DMS153 treated with DMSO at 0.1 percent for 48 hours (cell line): ENCODE measurements at regions not wholly inside any gene's neighbourhood (a gene's known extent, or its start where the extent isn't known, plus 50 kb on each side); places are given as distances from the start of the nearest gene placed in this dataset.

Experiments
- DNase-seq: peaks from one replicate; lab custom pipeline; 2025; ENCODE audit not compliant: unreplicated experiment; lab: John Stamatoyannopoulos, UW

DNA sequence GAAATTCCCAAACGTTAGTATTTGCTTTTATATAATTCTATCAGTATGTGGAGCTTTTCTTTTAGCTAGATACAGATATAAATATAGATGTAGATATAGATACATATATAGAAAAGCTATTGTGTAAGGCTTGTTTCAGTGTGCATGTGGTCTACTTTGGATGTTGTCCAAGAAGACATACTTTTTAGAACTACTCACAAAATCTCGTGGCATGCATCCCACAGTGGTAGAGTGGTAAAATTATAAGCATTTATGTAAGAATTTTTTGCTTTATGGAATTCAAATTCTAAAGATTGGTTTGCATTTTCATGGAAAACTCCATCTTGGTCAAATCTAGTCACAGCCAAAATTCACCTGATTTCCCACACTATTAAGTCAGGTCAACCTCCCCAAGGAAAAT, 880.4 kb downstream of the EFNB2 start:
- DNase-seq = no peak

DNA sequence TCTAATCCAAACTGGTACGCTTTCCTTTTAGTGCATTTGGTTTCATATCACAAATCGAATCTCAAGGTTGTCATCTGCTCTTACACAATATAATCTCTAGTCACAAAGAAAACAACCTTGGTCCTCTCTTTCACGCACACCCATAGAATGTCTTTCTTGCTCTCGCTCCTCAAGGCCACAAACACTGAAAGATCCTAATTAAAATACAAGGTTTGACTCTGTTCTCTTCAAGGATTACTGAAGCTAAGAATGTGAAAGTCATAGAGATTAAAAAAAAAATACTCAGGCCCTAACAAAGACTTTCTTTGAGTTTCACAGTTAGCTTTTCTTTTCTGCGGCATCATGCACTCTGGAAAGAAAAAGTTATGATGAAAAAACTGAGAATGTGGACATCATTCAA, 891.5 kb downstream of the EFNB2 start:
- no peak for DNase-seq

DNA sequence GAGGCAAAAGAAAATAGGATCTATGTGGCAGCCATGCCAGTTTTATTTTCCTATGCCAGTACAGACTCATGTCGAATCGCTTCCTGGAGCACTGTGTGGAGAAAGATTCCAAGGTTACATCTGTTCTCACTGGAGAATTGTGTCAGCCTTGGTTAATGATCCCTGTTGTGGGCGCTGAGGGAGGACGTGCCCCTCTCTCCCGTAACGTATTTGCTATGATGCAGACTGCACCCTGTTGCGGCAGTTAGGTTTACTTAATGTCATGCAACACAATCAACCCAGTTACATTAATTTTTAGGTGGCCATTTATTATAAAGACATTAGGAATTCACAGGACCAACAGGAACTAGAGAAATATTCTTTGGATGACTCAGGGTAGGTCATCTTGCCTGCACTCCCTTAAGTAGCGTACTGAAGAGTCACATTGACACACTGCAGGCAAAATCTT, 892.9 kb downstream of the EFNB2 start:
- no peak for DNase-seq

DNA sequence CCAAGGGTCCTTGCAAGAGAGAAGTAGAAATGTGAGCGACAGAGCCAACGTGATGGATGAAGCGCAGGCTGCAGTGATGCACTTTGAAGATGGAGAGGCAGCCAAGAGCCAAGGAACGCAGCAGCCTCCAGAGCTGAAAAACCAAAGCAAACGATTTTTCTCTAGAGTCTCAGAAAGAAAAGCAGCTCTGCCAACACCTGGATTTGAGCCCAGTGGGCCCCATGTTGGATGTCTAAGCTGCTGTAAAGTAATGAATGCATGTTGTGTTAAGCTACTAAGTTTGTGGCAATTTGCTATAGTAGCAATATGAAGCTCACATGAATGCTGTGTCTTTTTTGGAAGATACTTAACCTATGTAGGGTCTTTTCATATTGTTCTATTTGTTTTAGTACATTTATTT, 894.3 kb downstream of the EFNB2 start:
- no peak for DNase-seq

DNA sequence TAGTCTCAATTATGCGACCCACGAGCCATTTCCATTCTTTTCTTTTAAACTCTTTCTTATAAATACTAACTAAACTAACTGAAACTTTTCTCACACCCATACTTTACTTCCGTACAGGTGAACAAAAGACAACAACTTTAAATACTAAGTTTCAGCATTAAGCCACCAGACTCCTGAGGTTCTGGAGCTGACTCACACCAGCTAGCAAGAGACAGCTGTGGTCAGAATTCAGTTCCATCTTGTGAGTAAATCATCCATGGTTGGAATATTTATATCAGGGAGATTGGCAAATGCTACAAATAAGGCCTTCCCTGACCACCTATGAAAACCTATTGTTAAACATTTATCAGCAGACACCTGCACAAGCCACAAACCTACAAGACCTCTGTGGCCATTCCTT, 897.0 kb downstream of the EFNB2 start:
- no peak for DNase-seq

DNA sequence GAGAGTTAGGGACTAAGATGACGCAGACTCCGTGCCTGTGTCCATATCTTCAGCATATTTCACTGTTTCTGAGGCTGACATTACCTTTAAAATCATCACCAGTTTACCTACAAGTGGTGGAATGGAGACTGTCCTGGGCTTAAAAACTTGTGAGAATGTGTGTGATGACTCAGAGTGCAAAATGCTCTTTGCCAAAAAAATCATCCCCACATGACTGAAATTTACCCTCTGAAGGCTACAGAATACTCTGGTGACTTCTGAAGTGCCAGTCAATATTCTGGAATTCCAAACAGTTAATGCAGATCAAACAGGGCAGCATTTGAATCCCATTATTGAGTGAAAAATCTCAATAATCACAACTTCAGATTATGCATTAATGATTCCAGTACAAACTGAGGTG, 901.4 kb downstream of the EFNB2 start:
- no peak for DNase-seq

DNA sequence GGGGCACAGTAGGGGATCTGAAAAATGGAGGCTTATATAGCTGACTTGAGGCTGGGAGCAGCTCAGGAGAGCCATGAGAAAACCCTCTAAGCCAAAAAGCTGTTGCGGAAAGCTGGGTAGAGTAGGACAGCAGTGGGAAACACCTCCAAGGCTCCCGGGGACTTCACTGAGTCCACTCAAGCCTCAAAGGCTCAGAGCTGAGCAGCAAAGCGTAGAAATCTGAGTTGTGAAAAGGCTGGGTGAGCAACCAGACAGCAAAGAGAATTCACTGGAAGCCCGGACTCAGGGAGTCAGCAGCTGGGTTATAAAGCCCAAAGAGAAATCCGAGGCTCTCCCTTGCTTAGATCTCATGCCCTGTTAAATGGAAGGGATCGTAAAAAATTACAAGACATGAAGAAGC, 905.0 kb downstream of the EFNB2 start:
- DNase-seq = no peak

DNA sequence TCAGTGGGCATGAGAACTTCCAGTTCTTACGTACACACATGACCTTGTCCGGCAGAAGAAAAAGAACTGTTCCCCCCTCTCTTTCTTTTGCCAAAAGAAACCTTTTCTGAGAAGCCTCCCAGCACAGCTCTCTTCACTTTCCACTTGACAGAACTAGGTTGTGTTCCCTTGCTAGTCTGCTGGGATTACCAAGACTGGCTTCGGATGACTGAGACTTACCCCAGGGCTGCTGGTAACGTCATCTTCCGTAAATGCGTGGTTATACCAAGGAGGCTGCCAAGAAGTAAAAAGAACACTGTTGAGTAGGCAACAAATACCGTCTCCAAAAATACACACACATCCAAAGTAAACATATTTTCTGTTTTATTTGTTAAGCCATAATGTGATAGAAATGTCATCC, 908.2 kb downstream of the EFNB2 start:
- DNase-seq = no peak

DNA sequence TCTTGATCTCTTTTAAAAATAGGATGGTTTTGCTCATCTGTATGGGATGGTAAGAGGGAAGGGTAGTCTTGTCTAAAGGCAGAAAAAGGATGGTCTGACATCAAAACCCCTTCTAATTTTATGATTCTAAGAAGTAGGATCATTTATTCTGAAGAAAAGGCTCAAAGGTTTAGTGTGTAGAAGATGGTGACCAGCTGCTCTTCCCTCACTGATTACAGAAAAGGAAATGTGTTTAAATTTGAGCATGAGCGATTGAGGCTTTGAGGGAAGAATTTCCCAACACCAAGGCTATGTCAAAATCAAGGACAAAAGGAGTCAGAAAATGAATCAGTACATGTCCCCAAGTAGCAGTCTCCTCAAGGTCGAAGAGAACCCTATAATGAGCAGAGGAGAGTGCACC, 909.8 kb downstream of the EFNB2 start:
- no peak for DNase-seq

DNA sequence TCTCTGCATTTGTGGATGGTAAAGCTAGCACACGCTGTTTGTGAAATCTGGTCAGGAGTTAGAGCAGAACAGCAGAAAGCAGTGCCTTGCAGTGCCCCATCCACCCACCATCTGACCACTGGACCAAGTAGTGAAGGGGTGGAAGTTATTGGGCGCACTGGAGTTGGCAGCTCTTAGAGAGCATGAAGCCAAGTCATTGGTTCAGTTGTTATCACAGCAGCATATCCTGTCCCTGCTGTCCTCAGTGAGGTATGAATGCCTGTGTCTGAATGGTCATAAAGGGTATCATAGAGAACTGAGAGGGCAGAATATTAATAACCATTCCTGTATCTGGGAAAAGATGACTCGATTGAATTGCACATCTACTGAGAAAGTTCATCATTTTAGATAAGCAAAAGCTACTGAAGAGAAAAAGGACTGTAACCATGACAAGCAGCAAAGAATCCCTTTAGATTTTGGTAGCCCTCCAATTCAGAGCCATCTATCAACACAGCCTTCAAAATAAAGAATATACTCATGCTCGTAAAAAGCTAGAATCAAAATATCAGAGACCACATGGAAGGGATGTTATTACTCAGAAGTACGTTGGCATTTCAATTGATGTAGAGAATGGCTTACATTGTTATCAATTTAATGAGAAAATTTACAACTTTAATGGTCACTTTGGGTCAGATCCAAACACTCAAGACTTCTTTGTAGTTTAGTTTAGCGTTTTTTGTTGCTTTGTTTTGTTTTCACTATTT, 919.0 kb downstream of the EFNB2 start:
- DNase-seq = no peak

DNA sequence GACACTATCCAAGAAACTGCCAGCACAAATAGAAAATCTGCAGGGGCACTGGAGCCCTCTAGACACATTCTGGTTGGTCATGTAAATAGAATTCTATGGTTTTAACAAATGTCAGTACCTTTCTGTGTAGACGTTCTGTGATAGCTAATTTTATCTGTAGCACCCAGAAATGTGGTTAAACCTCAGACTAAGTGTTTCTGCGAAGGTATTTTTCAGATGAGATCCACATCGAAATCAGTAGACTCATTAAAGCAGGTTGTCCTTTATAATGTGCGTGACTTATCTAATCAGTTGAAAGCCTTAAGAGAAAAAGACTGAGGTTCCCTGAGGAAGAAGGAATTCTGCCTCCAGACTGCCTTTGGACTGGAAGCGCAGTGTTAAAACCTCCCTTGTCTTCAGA, 922.9 kb downstream of the EFNB2 start:
- DNase-seq = no peak

DNA sequence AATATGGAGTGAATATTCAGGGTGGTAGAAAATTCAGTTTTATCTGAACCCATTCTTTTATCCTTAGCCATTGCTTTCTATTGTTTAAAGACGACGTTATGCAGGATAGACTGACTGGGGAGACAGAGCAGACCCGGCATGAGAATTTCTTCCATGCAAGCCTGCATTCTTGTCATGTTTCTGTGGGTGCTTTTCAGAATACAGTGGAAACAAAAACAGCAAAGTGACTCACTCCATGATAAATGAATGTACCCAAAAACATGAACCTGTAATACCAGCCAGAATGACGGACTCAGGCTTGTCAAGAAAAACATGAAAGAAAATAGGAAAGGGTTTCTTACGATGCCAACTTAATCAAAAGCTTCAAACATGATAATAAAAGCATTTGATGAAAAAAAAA, 924.0 kb downstream of the EFNB2 start:
- no peak for DNase-seq

DNA sequence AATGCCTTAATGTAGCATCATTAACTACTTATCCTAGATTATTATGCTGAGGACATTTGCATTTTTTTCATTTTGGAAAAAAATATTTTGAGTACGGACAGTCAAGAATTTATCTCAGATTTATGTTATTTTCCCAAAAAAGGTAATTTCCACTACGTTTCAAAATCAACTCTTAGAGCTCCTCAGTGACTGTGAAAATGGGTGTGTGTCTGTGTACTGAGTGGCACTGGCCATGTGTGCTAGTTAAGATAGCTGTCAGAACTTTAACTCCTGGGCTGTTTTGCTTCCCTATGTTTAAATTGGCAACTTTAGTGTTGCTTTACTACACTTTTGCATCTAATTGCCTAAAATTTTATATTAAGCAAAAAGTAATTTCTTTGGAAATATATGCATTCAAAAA, 927.4 kb downstream of the EFNB2 start:
- DNase-seq = no peak

DNA sequence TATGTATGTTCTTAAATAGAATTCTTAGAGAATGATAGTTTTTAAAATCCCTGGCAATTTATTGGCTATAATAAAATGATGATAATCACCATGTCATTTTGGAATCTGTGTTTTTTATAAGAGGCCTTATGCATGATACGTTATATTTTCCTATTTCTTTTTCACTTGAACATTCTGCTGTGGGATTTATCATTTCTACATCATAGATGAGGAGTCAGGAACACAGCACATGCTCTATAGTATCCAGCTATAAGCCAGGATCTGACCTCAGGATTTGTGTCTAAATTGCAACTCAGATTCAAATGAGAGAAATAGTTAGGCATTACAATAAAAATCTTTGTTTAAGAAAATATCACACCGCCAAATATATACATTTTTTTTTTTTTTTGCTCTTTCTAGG, 928.0 kb downstream of the EFNB2 start:
- no peak for DNase-seq

DNA sequence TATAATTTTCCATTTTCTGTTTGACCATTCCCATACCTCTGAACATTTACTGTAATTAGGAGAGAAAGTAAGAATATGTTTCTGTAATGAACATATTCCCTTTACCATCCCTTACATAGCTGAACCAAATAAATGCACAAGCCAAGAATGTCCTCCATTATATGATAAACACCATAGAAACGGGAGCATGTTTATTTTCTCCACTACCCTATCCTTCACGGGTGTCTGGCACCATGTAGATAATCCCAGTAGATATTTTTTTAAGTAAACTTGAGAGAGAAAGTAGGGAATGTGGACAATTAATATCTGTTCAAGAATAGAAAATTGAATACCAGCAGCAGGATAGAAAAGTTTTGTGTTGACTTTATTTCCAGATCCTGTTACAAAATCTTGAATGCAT, 928.4 kb downstream of the EFNB2 start:
- DNase-seq = no peak

DNA sequence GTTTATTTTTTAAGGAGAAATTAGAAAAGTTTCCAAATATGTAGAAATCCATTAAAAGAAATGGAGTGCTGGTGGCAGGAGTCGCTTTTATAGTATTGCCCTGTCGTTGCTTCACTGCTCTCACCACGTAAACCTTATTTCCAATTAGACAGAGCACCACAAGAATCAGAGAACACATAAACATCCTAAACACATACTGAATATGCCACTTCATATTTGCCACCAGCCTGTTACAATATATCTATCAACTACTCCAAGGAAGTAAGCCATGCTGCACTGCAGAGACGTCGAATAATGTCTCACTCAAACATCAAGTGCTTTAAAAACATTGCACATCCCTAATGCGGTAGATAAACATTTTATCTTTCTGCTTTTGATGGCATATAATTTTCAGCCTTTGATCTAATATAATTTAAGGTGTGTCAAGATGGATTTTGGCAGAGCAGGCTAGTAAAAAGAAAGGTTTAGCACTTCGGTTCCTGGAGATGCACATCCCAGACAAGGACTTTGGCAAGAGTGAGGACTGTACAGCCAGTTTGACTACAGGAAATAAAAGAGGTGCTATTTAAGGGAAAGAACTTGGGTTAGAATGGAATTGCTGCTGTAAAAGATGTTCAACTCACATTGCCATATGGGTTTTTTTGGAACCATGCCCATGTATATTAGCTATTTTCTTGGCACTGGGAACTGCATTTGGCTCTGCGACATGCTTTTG, 932.3 kb downstream of the EFNB2 start:
- peak; percentile 44 for DNase-seq

DNA sequence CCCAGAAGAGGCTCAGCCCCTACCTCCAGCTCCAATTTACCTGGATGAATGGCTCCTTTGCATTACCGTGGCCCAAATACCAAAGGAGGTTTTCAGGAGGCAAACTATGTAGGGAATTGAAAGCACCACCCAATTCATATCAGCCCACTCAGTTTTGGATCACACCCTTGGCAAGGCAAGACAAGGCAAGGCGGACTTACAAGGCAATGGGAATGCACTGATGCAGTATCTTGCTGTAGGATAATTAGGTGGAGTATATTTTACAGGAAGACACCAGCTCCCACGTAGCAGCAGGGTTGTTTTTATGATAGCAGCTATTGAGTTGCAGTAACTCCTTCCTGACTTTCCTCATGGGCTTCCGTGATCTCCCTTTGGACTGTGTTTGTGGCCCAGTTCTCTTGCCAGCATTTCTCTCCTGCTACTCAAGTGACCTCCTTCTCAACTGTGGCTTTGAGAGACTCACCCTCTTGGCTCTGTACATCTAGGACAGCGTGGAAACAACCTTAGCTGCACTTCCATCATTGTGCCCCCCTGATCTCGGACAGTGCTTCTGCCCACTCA, 935.9 kb downstream of the EFNB2 start:
- no peak for DNase-seq

DNA sequence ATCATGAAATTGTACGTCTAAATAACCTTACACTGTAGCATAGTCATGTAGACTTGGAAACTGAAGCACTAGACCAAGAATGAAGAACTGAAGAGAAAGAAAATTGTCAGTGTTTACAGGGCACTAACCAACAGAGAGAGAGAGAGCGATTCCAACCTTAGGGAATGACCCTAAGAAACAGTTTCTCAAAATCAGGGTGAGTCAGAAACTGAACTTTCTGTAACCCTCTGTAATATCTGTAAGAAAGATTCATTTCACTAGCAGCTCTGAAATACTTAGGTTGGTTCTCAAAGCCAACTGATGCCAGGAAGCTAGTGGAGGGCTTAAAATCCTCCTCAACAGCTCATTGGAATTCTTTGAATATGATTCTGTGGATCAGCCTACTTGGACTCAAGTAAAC, 936.9 kb downstream of the EFNB2 start:
- DNase-seq = no peak

DNA sequence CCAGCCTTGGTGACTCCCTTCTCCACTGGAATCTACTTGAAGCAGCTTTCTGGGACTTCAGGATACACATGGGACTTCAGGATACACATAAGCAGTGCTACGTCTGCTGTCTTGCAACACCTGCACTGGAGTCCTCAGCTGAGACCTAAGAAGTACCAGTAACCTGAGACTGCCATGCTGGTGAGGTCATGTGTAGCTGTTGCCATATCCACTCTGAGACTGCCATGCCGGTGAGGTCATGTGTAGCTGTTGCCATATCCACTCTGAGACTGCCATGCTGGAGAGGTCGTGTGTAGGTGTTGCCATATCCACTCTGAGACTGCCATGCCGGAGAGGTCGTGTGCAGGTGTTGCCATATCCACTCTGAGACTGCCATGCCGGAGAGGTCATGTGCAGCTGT, 937.9 kb downstream of the EFNB2 start:
- no peak for DNase-seq

DNA sequence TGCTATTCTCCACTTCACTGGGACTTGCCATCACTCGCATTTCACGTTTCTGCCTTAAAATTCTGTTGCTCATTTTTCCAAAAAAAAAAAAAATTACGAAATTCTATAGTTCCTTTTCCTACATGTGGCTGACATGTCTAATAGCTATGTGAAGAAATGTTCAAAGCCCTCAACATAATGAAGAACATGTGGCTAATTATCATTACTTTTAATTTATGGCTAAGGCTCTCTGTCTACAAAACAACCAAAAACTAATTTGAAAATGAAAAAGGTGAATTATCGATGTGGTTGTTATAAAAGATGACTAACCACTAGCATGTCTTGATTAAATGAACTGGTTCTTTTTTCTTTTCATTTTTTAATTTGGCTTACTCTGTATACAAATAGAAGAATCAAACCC, 940.0 kb downstream of the EFNB2 start:
- DNase-seq = no peak

DNA sequence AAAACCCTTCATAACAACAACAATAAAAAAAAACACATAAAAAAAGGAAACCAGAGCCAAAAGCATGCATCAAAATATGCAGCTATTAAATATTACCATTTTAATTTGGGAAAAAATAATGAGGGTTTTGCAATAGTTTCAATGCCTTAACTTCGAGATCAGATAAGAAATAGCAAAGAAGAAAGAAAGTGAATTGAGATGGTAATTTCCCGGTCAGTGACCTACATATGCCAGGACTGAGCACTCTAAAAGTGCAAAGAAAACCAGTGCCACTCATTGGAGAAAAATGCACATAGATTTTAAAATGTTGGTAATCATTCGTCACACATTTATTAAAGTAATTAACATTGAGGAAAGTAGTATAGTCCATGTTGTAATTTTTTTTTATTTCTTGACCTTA, 944.2 kb downstream of the EFNB2 start:
- no peak for DNase-seq

DNA sequence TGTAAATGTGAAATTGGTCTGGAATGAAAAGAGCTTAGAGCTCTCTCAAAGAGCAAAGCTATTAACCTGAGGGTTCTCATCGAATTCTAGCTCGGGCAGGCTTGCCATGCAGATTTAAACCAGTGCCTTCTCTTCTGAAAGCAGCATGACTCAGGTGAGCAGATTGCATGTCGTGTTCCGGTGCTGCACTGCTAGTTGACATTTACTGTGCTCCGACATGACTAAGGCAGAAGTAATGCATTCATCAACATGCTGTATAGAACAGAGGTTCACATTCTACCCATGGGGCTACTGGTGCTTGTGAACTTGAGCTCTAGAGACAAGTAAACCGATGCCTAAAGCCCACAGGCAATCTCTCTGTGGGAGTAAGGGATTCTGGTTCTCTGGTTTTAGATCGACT, 947.7 kb downstream of the EFNB2 start:
- DNase-seq = no peak
